A172 (cell line): ENCODE measurements at regions not wholly inside any gene's neighbourhood (a gene's known extent, or its start where the extent isn't known, plus 50 kb on each side); places are given as distances from the start of the nearest gene placed in this dataset.
"Not testable (repeated sequence)": the region's sequence is repeated elsewhere in the genome, so short reads cannot be mapped to it uniquely, and the experiment has no call there.

Experiments
- DNase-seq: peaks from one replicate; pipeline ENCODE4 v3.0.0-alpha.2; 2015; ENCODE audit warnings: low spot score

DNA sequence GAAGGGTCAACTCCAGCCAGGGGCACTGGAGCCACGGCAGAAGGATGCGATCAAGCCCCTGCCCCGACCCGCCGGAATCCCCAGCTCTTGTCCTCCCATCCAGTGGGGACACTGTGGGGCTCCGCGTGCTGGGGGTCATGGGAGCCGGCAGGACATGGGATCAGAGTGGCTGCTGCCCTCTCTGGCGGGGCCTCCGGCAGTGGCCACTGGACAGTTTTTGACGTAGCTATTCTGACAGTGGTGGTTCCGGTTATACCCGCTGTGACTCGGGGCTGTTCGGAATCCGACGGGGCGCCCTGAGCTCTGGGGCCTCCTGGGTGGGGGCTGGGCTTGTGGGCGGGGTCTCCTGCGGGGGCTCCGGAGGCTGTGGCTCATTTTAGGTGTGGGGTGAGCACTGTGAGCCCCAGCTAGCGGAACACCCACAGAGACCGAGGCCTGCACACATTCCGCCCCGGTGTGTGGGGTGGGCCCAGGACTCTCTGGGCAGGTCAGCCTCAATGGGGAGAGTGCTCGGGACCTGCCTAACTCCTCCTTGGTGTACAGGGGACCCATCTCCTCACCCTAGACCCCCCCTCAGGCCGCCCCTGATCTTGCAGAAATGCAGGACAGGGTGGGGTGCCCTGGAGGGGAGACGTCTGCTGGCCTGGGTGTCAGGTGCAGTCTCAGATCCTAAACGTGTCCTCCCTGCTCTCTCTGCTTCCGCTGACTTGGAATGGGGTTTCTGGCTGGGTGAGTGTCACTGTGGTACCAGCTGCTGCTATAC lies 374.2 kb downstream of the TMEM121 start:
- no peak for DNase-seq

DNA sequence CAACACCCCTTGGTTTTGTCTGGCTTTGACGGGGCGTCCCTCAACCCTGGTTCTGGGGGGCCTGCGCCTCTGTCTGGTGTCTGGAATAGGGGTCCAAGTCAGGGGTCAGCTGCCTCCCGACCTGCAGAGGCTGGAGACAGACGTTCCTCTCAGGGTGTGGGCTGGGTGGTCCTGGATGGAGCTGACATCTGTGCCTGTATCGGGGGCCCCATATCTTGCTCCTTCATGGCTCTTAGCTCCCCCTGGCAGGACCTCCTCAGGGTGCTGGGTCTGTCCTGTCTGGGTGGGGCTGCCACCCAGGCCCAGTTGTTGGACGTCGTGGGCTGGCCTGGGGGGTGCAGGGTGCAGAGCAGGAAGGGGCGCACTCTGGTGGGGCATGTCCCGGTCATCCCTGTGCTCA lies 374.8 kb downstream of the TMEM121 start:
- no peak for DNase-seq

- DNase-seq, result no peak
Observed at GRCh38 chr14:105902131-105902898, 375.9 kb downstream of the TMEM121 start.

- DNase-seq, result not testable (repeated sequence)
Observed at GRCh38 chr14:105902899-105903165, 376.4 kb downstream of the TMEM121 start.

DNA sequence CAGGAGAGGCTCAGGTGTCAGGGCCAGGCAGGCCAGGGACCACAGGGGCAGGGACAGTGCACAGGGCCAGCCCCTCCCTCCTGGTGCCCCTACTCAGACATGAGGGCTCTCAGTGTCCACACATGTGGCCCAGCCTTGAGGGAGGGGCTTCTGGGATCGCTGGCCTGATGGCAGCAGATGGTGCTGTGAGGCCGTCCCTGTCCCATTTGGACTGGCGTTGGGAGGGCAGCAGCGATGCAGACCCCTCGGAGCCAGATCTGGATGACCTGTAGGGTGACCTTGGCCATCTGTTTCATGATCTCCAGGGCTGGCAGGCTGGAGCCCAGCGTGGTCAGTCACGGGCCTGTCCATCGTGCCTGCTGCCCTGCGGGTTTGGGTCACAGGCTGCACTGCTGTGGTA lies 377.6 kb downstream of the TMEM121 start:
- no peak for DNase-seq

DNA sequence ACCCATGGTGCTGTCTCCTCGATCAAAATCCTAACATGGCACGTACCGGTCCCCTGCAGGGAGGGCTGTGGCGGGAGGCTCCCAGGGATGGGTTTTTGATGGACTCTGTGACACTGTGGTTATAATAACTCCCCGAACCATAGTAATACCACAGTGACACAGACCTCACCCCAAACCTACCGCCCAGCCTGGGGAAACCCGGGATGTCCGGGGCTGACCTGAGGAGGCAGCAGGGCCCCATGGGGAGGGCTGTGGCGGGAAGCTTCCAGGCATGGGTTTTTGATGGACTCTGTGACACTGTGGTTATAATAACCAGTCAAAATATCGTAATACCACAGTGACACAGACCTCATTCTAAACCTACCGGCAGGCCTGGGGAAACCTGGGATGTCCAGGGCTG lies 378.0 kb downstream of the TMEM121 start:
- DNase-seq, result no peak

DNA sequence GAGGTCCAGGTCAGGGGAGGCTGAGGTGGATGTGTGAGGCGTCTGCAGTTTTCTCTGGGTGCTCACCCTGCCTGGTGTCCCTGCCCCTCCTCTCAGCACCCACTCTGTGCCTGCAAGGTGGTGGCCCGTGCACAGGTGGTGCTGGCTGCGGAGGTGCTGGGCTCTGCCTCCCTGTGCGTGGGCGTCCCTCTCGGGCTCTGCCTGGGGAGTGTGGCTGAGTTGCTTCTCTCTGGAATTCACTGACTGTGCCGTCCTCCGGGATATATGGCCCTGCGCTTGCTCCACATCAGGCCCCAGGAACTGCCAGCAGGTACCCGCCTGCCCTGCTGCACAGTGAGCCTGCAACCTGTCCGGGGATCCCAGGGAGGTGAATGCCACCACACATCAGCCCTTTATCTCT lies 379.1 kb downstream of the TMEM121 start:
- DNase-seq, result no peak

- DNase-seq, result no peak
Observed at GRCh38 chr14:105907276-105907675, 380.9 kb downstream of the TMEM121 start.

DNA sequence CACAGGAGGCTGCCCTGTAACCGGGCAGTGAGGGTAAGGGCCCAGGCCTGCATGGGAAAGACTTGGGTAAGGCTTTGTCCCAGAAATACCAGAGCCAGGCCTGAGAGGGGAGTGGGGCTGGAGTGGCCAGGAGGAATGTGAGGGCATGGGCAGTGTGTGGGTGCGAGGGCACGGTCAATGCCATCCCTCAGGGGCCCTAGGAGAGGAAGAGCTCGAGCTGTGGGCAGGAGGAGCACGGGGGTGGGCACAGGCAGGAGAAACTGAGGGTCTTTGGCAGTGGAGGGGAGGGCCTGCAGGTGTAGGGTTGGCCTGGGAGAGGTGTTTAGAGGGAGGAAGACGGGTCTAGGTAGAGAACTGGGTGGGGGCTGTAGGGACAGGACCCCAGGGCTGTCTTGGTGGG lies 381.6 kb downstream of the TMEM121 start:
- no peak for DNase-seq

DNA sequence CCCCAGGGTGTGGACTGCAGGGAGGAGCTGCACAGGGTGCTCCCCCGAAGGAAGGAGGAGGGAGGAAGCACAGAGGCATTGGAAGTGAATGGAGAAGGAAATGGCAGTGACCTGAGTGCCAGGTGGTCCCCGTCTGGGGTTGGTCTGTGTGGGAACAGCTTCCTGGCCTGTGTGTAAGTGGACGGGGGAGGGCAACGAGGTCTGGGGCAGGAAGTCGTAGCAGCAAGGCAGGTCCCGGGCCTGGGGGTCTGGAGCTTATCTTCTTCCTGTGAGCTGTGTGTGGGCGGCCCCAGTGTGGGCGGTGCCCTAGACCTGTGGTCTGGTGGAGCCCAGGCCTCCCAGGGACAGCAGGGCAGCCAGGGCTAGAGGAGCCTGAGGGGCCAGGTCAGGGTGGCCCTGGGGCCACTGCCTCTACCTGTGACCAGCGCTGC lies 382.1 kb downstream of the TMEM121 start:
- no peak for DNase-seq

- no peak for DNase-seq
Observed at GRCh38 chr14:105909046-105909827, 382.9 kb downstream of the TMEM121 start.

GRCh38 chr14:105909828-105910120 lies 383.4 kb downstream of the TMEM121 start:
- DNase-seq, result not testable (repeated sequence)

- no peak for DNase-seq
Observed at GRCh38 chr14:105910426-105910825, 384.0 kb downstream of the TMEM121 start.

DNA sequence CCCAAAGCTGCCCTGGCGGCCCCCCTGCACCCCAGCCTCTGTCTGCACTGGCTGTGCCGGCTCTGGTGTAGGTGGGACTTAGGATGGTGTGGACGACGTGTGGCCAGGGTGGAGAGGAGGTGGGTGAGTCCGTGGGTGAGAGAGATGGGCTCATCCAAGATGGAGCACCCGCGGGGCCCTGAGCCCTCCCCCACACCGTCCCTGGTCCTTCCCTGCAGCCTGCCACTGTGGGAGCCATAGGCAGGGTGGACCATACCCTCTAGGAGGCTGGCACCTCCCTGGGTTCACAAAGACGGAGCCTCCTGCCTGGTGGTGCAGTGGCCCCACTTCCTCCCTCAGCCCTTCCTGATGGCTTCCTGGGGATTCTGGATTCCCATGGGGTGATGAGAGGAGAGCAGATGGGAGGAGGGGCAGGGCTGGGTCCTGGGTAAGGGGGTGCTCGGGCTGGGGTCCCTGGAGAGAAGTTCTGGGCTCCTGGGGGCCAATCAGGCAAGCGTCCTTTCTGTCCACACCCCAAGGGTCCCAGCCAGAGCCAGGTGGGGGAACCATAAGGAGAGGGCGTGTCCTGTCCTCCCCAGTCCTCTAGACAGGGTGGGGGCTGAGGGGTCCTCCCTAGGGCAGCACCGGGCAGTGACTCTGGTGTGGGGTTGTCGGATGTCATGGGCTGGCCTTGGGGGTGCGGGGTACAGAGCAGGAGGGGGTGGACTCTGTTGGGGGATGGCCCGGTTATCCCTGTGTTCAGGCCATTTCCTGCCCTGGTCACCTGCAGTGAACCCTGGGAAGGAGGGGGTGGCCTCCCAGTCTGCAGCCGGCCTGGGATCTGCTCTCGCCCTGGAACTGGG lies 384.8 kb downstream of the TMEM121 start:
- no peak for DNase-seq

GRCh38 chr14:105911848-105912292 lies 385.5 kb downstream of the TMEM121 start:
- not testable (repeated sequence) for DNase-seq

- DNase-seq, result no peak
Observed at GRCh38 chr14:105912641-105913180, 386.3 kb downstream of the TMEM121 start.

- no peak for DNase-seq
Observed at GRCh38 chr14:105913221-105913620, 386.8 kb downstream of the TMEM121 start.

DNA sequence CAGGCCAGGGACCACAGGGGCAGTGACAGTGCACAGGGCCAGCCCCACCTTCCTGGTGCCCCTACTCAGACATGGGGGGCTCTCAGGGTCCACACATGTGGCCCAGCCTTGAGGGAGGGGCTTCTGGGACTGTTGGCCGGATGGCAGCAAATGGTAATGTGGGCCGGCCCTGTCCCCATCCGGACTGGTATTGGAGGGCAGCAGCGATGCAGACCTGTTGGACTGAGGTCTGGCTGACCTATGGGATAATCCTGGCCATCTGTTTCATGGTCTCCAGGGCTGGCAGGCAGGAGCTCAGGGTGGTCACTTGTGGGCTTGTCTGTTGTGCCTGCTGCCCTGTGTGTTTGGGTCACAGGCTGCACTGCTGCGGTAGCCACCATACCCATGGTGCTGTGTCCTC lies 387.5 kb downstream of the TMEM121 start:
- no peak for DNase-seq

GRCh38 chr14:105914281-105914680 lies 387.9 kb downstream of the TMEM121 start:
- DNase-seq, result not testable (repeated sequence)

DNA sequence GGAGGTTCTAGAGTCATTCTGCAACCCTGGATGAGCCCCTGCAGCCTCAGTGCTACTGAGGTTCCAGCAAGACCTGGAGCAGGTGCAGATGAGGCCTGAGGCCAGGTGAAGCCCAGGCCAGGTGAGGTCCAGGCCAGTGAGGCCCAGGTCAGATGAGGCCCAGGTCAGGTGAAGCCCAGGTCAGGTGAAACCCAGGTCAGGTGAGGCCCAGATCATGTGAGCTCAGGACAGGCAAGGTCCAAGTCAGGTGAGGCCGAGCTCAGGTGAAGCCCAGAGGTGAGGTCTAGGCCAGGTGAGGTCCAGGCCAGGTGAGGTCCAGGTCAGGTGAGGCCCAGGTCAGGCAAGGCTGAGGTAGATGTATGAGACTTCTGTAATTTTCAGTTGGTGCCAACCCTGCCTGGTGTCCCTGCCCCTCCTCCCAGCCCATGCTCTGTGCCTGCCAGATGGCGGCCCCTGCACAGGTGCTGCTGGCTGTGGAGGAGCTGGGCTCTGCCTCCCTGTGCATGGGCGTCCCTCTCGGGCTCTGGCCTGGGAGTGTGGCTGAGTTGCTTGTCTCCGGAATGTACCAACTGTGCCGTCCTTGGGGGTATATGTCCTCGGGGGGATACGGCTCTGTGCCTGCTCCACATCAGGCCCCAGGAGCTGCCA lies 388.5 kb downstream of the TMEM121 start:
- DNase-seq, result no peak

GRCh38 chr14:105915546-105915945 lies 389.2 kb downstream of the TMEM121 start:
- DNase-seq, result not testable (repeated sequence)
